ENCODE measurements at regions not wholly inside any gene's neighbourhood (a gene's known extent, or its start where the extent isn't known, plus 50 kb on each side); places are given as distances from the start of the nearest gene placed in this dataset.
"Not testable (repeated sequence)": the region's sequence is repeated elsewhere in the genome, so short reads cannot be mapped to it uniquely, and the experiment has no call there.

DNA sequence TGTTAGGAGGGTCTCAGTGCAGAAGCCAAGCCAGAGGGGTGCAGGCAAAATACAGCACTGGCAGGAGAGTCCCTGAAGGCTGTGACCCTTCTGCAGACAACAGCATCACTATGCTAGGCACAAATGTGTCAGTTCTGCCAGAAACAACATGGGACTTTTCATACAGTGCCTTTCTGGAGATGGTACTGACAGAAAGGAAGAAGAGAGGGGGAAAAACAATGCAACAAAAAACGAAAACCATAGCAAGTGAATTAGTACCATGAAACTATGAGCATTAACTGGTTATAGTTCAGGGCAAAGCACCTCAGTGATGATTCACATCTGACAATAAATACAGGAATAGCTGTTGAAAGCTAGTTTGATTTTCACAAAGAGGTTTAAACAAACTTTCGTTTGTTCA, 140.8 kb upstream of the NBPF11 start:
- DNase-seq (ENCODE audit: low spot score): no peak
- intact Hi-C loops (cut with DNase I): no loop called here

- no peak for DNase-seq (ENCODE audit: low spot score)
- intact Hi-C loops (cut with DNase I): no loop called here
These were observed 138.8 kb upstream of the NBPF11 start for GRCh38 chr1:148290881-148291280.

- intact Hi-C loops (cut with DNase I): no loop called here
- DNase-seq (ENCODE audit: low spot score): no peak
These were observed 137.6 kb upstream of the NBPF11 start for GRCh38 chr1:148289647-148290046.

DNA sequence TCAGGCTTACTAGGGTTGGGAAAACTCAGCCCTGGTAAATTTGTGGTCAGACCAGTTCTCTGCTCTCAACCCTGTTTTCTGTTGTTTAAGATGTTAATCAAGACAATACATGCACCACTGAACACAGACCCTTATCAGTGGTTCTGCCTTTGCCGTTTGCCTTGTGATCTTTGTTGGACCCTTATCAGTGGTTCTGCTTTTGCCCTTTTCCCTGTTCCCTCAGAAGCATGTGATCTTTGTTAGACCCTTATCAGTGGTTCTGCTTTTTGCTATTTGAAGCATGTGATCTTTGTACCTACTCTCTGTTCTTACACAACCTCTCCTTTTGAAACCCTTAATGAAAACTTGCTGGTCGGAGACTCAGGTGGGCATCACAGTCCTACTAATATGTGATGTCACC, 133.9 kb upstream of the NBPF11 start:
- intact Hi-C loops (cut with DNase I); DNase-seq (ENCODE audit: low spot score): not testable (repeated sequence)

DNA sequence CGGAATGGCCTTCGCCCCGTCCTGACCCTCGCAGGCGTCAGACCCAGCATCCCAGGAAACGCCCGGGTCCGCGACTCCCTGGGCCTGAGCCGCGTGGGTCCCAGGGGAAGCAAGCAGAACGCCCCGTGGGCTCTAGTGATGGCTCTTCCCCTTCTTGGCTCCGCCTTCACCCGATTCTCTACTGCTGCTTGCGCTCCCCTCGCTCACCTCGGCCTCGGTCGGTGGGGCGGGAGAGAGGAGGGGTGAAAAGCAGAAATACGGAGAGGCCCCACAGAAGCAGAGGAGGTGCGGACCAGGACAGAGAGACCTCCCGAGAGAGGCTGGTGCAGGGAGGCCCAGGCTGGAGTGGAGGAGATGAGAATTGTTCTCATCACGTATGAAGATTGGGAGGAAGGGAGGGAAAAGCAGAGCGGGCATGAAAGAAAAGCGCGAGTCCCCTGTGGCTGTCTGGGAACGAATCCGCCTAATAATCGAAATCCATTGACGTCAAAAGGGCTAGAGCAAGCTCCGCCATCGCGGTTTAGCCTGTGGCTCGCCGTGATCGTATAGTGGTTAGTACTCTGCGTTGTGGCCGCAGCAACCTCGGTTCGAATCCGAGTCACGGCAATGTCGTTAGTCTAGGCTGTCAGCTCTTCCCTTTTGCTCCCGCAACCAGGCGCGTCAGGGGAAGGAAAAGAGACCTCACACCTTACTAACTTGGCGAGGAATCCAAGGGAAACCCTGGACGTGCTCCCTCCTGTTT, 128.9 kb upstream of the NBPF11 start:
- intact Hi-C loops (cut with DNase I); DNase-seq (ENCODE audit: low spot score): not testable (repeated sequence)

DNA sequence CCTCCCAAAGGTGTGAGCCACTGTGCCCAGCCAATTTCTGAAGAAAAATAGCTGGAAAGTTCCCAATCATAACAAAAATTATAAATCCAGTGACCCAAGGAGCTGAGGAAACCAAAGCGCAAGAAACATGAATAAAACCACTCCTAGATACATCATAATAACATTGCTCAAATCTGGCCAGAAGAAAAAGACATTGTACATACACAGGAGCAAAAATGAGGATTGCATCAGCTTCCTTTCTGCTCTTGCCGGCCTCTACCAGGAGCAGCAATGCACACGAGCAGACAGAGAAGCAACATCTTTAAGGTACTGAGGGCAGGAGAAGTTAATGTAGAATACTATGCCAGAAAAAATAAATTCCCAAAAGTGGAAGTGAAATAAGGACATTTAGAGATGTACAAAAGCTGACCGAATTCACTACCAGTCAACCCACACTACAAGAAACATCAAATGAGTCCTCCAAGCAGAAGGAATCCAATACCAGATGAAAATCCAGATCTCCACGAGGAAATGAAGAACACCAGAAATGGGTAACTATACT, 127.0 kb upstream of the NBPF11 start:
- DNase-seq (ENCODE audit: low spot score); intact Hi-C loops (cut with DNase I): not testable (repeated sequence)

DNA sequence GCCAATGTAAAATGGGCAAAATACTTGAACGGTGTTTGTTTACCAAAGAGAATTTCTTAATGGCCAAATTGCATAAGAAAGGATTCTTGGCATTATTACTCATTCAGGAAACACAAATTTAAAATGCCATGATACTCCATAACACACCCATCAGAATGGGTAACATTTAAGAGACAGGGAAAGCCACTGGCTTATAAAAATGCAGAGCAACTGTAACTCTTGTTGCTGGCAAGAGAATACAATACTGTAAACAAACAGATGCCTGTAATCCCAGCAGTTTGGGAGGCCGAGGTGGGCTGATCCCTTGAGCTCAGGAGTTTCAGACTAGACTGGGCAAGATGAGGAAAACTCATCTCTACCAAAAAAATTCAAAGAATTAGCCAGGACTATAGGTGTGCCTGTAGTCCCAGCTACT, 125.8 kb upstream of the NBPF11 start:
- DNase-seq (ENCODE audit: low spot score); intact Hi-C loops (cut with DNase I): not testable (repeated sequence)

DNA sequence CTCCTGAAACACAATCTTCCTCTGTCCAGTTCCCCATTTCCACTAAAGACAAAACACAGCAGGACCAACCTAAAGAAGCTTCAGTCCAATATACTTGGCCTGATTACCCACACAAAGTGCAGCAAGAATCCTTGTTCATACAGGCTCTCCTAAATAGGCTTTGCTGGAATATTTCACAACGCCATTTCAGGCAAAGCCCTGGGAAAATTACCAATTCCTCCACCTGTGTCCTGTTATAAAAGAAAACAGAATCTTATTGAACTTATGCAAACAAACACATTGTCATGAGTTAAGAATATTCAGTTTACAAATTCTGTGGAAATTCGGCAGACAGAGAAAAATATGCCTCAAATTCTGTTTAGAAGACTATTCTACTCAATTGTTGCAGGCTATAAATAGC, 115.0 kb upstream of the NBPF11 start:
- DNase-seq (ENCODE audit: low spot score); intact Hi-C loops (cut with DNase I): not testable (repeated sequence)

DNA sequence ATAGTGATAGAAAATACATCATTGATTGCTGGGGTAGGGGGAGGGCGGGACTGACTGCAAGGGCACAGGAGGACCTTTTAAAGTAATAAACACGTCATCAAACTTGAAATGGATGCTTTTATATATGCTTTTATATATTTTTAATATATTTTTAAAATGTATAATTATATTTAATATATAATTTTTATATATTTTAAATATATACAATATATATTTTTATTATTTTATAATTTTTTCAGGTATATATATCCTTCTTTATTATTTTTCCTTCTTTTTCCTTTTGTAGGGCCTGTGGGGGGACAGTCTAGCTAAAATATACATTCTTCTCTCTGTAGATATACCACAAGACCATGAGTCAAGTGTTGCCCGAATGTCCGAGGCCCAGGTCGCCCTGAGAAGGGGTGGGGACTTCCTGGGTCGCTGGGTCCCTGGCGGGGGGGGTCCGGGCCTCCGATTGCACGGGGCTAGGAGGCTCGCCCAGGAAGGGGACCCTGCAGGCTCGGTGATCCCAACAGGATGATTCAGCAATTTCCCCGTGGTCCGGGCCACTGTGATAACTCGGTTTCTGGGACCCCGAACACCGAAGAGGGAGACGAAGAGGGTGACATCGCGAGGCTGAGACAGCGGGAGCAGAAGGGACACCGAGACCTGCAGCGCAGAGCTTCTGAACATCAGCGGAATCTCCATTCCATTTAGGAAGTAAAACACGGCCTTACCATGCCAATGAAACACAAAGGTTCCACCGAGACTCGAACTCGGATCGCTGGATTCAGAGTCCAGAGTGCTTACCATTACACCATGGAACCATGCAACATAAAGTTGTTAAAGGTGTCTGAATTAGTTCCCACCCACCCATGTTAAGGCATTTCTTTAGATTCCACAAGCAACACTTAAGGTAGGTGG, 112.5 kb upstream of the NBPF11 start:
- no peak for DNase-seq (ENCODE audit: low spot score)
- intact Hi-C loops (cut with DNase I): no loop called here

GRCh38 chr1:148263906-148264255, 111.8 kb upstream of the NBPF11 start:
- DNase-seq (ENCODE audit: low spot score): no peak
- intact Hi-C loops (cut with DNase I): no loop called here

GRCh38 chr1:148263128-148263905, 111.2 kb upstream of the NBPF11 start:
- no peak for DNase-seq (ENCODE audit: low spot score)
- intact Hi-C loops (cut with DNase I): no loop called here

- intact Hi-C loops (cut with DNase I); DNase-seq (ENCODE audit: low spot score): not testable (repeated sequence)
These were observed 109.6 kb upstream of the NBPF11 start for GRCh38 chr1:148261684-148262083.

- DNase-seq (ENCODE audit: low spot score); intact Hi-C loops (cut with DNase I): not testable (repeated sequence)
These were observed 105.8 kb upstream of the NBPF11 start for GRCh38 chr1:148257886-148258285.

- intact Hi-C loops (cut with DNase I); DNase-seq (ENCODE audit: low spot score): not testable (repeated sequence)
These were observed 102.7 kb upstream of the NBPF11 start for GRCh38 chr1:148254611-148255429.

- intact Hi-C loops (cut with DNase I); DNase-seq (ENCODE audit: low spot score): not testable (repeated sequence)
These were observed 101.7 kb upstream of the NBPF11 start for GRCh38 chr1:148253808-148254207.

- intact Hi-C loops (cut with DNase I); DNase-seq (ENCODE audit: low spot score): not testable (repeated sequence)
These were observed 96.7 kb upstream of the NBPF11 start for GRCh38 chr1:148248798-148249197.

DNA sequence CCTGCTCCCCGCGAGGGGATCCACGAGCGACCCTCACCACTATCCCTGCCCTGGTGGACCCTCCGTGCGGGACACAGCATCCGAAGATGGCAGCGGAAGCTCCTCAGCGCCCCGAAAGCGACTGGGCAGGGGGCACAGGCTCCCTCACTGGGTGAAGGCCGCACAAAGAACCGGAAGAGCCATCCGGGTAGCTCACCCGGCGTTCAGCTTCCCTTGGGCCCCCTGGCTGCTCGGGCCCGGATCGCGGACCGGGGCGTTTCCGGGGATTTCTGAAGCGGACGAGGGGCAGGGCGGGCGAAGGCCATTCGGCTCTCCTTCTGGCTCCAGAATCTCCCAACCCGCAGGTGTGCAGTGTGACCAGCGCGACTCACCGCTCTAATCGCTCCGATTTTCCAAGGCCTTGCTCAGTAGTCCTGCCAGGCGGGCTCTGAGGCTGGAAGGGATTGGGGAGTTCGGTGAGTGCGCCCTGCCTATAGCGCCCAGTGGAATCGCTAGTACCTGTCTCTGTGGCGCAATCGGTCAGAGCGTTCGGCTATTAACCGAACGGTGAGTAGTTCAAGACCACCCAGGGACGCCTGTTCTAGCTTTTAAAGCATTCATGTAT, 94.3 kb upstream of the NBPF11 start:
- intact Hi-C loops (cut with DNase I); DNase-seq (ENCODE audit: low spot score): not testable (repeated sequence)

DNA sequence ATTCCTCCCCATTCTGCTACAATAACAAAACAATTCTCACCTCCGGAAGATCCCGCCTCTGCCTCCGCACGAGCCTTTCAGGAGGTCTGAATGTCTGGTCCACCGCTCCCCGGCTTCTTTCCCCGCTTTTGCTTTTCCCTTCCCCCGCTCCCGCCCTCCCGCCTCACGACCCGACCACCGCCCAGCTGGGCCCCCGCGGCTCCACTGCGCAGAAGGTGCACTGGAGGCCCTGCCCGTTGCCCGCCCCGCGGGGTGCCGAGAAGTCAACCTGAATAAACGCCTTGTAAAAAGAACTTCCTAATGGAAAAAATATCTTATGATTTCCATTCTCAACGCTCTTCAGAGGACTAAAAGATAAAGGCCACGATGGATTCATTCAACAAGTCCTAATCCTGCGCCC, 93.8 kb upstream of the NBPF11 start:
- DNase-seq (ENCODE audit: low spot score); intact Hi-C loops (cut with DNase I): not testable (repeated sequence)

All from cardiac septum (tissue), 1 donor.